A549 (cell line): ENCODE measurements at regions not wholly inside any gene's neighbourhood (a gene's known extent, or its start where the extent isn't known, plus 50 kb on each side); places are given as distances from the start of the nearest gene placed in this dataset.

Experiments
- EP300 ChIP-seq, 2 experiments: fragments of >200 bp; sonication (Bioruptor Twin); formaldehyde crosslinking; IDR thresholded peaks; 2 replicates in 1 of 2; 3 replicates in 1 of 2; pipeline ENCODE4 v1.6.1; 2016 to 2017
- NR3C1 ChIP-seq: fragments of >200 bp; sonication (Bioruptor Twin); formaldehyde crosslinking; IDR thresholded peaks from 3 replicates; pipeline ENCODE4 v1.6.1; 2017
- POLR2A ChIP-seq: IDR thresholded peaks from 2 replicates; pipeline ENCODE4 v1.6.1; 2012; ENCODE audit warnings: mild to moderate bottlenecking, low read length
- POLR2AphosphoS2 ChIP-seq: conservative IDR thresholded peaks from 2 replicates; pipeline ENCODE4 v1.6.1; 2012; ENCODE audit warnings: low read length, improper control_type of control experiment, inconsistent platforms
- SMC3 ChIP-seq: fragments of >200 bp; sonication (Bioruptor Twin); formaldehyde crosslinking; IDR thresholded peaks from 3 replicates; pipeline ENCODE4 v1.6.1; 2018; ENCODE audit warnings: inconsistent platforms
- TP53 ChIP-seq: fragments of 250-450 bp; sonication (Bioruptor Pico); IDR thresholded peaks from 2 replicates; pipeline ENCODE4 v1.5.0; 2021; ENCODE audit warnings: mild to moderate bottlenecking, moderate library complexity
- TF ChIP-seq, protein P1 (sequence below): fragments of >200 bp; sonication (Bioruptor Twin); formaldehyde crosslinking; IDR thresholded peaks from 3 replicates; pipeline ENCODE4 v1.5.1; 2016
- TF ChIP-seq, protein P2 (sequence below): fragments of >200 bp; sonication (Bioruptor Twin); formaldehyde crosslinking; IDR thresholded peaks from 3 replicates; pipeline ENCODE4 v1.6.1; 2016
- TF ChIP-seq, protein P3 (sequence below): IDR thresholded peaks from 2 replicates; pipeline ENCODE4 v1.6.1; 2012
- TF ChIP-seq, protein P4 (sequence below): fragments of 450-650 bp; IDR thresholded peaks from 2 replicates; pipeline ENCODE4 v1.6.1; 2014; ENCODE audit warnings: antibody characterized with exemption

DNA sequence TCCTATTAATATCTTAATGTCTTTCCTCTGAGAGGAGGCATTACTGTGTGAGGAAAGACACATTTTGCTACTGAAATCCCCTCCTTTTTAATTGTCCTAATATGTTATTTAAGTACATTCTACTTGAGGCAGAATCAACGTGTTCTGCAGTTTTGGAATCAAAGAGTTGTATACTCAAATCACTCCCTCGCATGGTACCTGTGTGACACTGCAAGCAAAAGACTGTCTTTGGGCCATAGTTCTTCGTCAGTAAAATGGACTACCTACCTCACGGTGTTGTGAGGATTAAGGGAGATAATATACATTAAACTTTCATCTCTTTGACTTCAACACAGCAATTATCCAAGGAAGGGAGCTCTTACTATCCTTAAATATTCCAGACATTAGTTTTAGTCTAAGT, 61.5 kb downstream of the TIGD2 start:
- TF ChIP-seq, protein P1, sequence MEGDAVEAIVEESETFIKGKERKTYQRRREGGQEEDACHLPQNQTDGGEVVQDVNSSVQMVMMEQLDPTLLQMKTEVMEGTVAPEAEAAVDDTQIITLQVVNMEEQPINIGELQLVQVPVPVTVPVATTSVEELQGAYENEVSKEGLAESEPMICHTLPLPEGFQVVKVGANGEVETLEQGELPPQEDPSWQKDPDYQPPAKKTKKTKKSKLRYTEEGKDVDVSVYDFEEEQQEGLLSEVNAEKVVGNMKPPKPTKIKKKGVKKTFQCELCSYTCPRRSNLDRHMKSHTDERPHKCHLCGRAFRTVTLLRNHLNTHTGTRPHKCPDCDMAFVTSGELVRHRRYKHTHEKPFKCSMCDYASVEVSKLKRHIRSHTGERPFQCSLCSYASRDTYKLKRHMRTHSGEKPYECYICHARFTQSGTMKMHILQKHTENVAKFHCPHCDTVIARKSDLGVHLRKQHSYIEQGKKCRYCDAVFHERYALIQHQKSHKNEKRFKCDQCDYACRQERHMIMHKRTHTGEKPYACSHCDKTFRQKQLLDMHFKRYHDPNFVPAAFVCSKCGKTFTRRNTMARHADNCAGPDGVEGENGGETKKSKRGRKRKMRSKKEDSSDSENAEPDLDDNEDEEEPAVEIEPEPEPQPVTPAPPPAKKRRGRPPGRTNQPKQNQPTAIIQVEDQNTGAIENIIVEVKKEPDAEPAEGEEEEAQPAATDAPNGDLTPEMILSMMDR: no peak
- TF ChIP-seq NR3C1: no peak
- TF ChIP-seq EP300 (IDR thresholded peaks at IDR 0.05): no peak
- no peak for TF ChIP-seq SMC3
- no peak for TF ChIP-seq POLR2A
- TF ChIP-seq, protein P2, sequence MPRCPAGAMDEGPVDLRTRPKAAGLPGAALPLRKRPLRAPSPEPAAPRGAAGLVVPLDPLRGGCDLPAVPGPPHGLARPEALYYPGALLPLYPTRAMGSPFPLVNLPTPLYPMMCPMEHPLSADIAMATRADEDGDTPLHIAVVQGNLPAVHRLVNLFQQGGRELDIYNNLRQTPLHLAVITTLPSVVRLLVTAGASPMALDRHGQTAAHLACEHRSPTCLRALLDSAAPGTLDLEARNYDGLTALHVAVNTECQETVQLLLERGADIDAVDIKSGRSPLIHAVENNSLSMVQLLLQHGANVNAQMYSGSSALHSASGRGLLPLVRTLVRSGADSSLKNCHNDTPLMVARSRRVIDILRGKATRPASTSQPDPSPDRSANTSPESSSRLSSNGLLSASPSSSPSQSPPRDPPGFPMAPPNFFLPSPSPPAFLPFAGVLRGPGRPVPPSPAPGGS: no peak
- TF ChIP-seq, protein P3, sequence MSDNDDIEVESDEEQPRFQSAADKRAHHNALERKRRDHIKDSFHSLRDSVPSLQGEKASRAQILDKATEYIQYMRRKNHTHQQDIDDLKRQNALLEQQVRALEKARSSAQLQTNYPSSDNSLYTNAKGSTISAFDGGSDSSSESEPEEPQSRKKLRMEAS: no peak
- TF ChIP-seq, protein P4, sequence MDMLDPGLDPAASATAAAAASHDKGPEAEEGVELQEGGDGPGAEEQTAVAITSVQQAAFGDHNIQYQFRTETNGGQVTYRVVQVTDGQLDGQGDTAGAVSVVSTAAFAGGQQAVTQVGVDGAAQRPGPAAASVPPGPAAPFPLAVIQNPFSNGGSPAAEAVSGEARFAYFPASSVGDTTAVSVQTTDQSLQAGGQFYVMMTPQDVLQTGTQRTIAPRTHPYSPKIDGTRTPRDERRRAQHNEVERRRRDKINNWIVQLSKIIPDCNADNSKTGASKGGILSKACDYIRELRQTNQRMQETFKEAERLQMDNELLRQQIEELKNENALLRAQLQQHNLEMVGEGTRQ: no peak
- no peak for TF ChIP-seq TP53 (CRISPR knock-in tag)
- TF ChIP-seq POLR2AphosphoS2: no peak
